H1 (cell line): ENCODE measurements at regions not wholly inside any gene's neighbourhood (a gene's known extent, or its start where the extent isn't known, plus 50 kb on each side); places are given as distances from the start of the nearest gene placed in this dataset.

Experiments
- EZH2 ChIP-seq: fragments of 200-600 bp; sonication (generic); IDR thresholded peaks from 2 replicates; pipeline ENCODE4 v1.7.1; 2012; ENCODE audit warnings: low read depth, mild to moderate bottlenecking, moderate library complexity, low read length, inconsistent platforms; ENCODE audit not compliant: severe bottlenecking
- JUND ChIP-seq: IDR thresholded peaks from 2 replicates; pipeline ENCODE4 v1.6.1; 2011; ENCODE audit warnings: mild to moderate bottlenecking, improper control_type of control experiment, low read length
- POLR2A ChIP-seq, 2 experiments: IDR thresholded peaks; 1 replicate in 1 of 2; 2 replicates in 1 of 2; pipeline ENCODE4 v1.6.1; 2011; ENCODE audit warnings: low read depth in 2 of 2, low read length in 2 of 2, mild to moderate bottlenecking in 2 of 2; ENCODE audit errors: control extremely low read depth in 1 of 2

- no peak for TF ChIP-seq POLR2A (IDR thresholded peaks at IDR 0.05; ENCODE audit: control extremely low read depth in 1 of 2, low read depth in 2 of 2, low read length in 2 of 2)
- TF ChIP-seq EZH2: no peak
- TF ChIP-seq JUND: no peak
Observed at GRCh38 chr21:38041493-38041892, 125.2 kb upstream of the KCNJ6 start.
